Ishikawa (cell line): ENCODE measurements at regions not wholly inside any gene's neighbourhood (a gene's known extent, or its start where the extent isn't known, plus 50 kb on each side); places are given as distances from the start of the nearest gene placed in this dataset.
A peak's percentile ranks its signal among the peaks of the same experiment; 100 is the strongest.

ENCODE experiments used
- CEBPB ChIP-seq: IDR thresholded peaks from 2 replicates; pipeline ENCODE4 v1.6.1; 2012
- CREB1 ChIP-seq: IDR thresholded peaks from 2 replicates; pipeline ENCODE4 v1.6.1; 2012; ENCODE audit warnings: low read depth
- EGR1 ChIP-seq: IDR thresholded peaks from 2 replicates; pipeline ENCODE4 v1.6.1; 2012
- EP300 ChIP-seq: IDR thresholded peaks from 2 replicates; pipeline ENCODE4 v1.6.1; 2012; ENCODE audit warnings: borderline replicate concordance
- FOXM1 ChIP-seq: IDR thresholded peaks from 2 replicates; pipeline ENCODE4 v1.6.1; 2012; ENCODE audit warnings: low read depth, borderline replicate concordance
- MAX ChIP-seq: IDR thresholded peaks from 2 replicates; pipeline ENCODE4 v1.6.1; 2012
- NFIC ChIP-seq: IDR thresholded peaks from 2 replicates; pipeline ENCODE4 v1.6.1; 2012
- RAD21 ChIP-seq: IDR thresholded peaks from 2 replicates; pipeline ENCODE4 v1.6.1; 2012; ENCODE audit warnings: low read depth
- TAF1 ChIP-seq: IDR thresholded peaks from 2 replicates; pipeline ENCODE4 v1.6.1; 2012; ENCODE audit warnings: low read depth, mild to moderate bottlenecking
- TCF12 ChIP-seq: IDR thresholded peaks from 2 replicates; pipeline ENCODE4 v1.6.1; 2012; ENCODE audit warnings: low read depth
- TEAD4 ChIP-seq: IDR thresholded peaks from 2 replicates; pipeline ENCODE4 v1.6.1; 2012
- USF1 ChIP-seq: IDR thresholded peaks from 2 replicates; pipeline ENCODE4 v1.6.1; 2012
- YY1 ChIP-seq: IDR thresholded peaks from 2 replicates; pipeline ENCODE4 v1.6.1; 2012; ENCODE audit warnings: low read depth
- ZBTB7A ChIP-seq: IDR thresholded peaks from 2 replicates; pipeline ENCODE4 v1.6.1; 2012; ENCODE audit warnings: low read depth
- TF ChIP-seq, protein P1 (sequence below): IDR thresholded peaks from 2 replicates; pipeline ENCODE4 v1.6.1; 2012; ENCODE audit warnings: low read depth, mild to moderate bottlenecking

GRCh38 chr13:73254827-73255226 lies 196.0 kb downstream of the KLF5 start:
- TF ChIP-seq USF1 = no peak
- no peak for TF ChIP-seq CEBPB
- no peak for TF ChIP-seq EP300
- no peak for TF ChIP-seq TCF12
- TF ChIP-seq CREB1 = no peak
- no peak for TF ChIP-seq TAF1
- no peak for TF ChIP-seq TEAD4
- no peak for TF ChIP-seq FOXM1

GRCh38 chr13:73251626-73252265 lies 192.9 kb downstream of the KLF5 start:
- TF ChIP-seq EGR1 = no peak
- no peak for TF ChIP-seq YY1
- no peak for TF ChIP-seq CEBPB
- no peak for TF ChIP-seq FOXM1
- no peak for TF ChIP-seq TAF1
- no peak for TF ChIP-seq TEAD4
- no peak for TF ChIP-seq MAX

DNA sequence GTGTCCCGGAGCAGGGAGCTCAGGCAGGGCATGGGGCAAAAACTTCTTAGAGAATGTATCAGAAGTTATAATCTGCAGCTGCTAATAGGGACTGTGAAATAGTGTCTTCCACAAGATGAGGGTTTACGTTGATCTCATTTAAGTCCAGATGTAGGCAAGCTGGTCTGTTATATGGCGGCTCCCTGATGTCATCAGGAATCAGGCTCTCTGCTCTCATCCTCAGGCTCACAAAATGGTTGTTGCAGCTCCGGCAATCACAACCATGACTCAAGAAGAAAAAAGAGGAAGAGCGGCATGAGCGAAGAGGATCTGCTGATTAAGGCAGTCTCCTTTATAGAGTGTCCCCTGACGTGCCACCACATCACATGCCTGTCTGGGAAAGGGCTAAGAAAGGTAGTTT lies 191.3 kb downstream of the KLF5 start:
- TF ChIP-seq TCF12 (no peak), ZBTB7A (no peak), CREB1 (no peak), RAD21 (no peak), TAF1 (no peak)

DNA sequence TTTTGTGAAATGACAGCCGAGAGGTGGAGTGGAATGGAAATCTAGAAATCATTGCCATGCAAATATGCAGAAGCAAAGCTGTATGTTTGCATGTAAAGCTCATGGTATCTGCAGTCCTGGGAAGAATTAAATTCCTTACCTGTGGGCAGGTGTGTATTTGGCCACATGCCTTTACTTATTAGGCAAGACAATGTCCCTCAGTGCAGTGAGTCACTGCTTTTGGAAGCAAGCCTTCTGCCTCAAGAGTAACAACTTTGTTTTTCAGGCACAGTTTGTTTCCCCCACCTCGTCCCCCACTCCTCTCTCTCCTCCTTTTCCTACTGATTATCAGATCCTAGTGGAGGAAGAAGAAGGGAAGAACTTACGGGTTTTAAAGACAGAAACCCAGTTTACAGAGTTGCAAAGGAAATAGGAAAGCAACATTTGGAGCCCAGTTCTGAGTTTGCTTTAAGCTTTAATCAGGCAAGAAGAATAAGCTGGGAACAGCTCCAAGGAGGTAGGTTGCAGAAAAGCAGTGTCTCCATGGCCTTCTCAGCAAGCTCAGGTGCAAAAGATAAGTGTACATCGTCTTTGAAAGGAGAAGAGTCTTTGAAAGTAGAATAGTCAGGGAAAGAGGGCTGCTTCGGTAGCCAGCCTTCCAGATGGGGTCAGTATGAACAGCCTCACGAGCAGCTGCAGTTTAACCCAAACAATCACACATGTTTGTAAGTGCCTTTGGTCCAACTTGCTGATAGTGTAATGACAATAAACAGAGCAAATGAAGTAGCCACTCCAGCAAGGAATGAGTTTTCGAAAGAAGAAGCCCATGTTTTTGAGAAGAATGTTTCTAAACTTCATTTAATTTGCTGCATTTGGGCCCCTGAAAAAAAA lies 190.1 kb downstream of the KLF5 start:
- TF ChIP-seq TAF1 (no peak), EGR1 (no peak), NFIC (peak; percentile 91), RAD21 (no peak; the same call in 1 of the 2 replicates), YY1 (no peak), EP300 (peak; percentile 81), CREB1 (no peak), ZBTB7A (no peak), TCF12 (peak; percentile 85), FOXM1 (peak; percentile 66), CEBPB (peak; percentile 88), TEAD4 (peak; percentile 85), MAX (peak; percentile 64), USF1 (no peak)
- TF ChIP-seq, protein P1, sequence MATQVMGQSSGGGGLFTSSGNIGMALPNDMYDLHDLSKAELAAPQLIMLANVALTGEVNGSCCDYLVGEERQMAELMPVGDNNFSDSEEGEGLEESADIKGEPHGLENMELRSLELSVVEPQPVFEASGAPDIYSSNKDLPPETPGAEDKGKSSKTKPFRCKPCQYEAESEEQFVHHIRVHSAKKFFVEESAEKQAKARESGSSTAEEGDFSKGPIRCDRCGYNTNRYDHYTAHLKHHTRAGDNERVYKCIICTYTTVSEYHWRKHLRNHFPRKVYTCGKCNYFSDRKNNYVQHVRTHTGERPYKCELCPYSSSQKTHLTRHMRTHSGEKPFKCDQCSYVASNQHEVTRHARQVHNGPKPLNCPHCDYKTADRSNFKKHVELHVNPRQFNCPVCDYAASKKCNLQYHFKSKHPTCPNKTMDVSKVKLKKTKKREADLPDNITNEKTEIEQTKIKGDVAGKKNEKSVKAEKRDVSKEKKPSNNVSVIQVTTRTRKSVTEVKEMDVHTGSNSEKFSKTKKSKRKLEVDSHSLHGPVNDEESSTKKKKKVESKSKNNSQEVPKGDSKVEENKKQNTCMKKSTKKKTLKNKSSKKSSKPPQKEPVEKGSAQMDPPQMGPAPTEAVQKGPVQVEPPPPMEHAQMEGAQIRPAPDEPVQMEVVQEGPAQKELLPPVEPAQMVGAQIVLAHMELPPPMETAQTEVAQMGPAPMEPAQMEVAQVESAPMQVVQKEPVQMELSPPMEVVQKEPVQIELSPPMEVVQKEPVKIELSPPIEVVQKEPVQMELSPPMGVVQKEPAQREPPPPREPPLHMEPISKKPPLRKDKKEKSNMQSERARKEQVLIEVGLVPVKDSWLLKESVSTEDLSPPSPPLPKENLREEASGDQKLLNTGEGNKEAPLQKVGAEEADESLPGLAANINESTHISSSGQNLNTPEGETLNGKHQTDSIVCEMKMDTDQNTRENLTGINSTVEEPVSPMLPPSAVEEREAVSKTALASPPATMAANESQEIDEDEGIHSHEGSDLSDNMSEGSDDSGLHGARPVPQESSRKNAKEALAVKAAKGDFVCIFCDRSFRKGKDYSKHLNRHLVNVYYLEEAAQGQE = no peak

- TF ChIP-seq RAD21 = no peak
- no peak for TF ChIP-seq CEBPB
- no peak for TF ChIP-seq TEAD4
- no peak for TF ChIP-seq USF1
- no peak for TF ChIP-seq EP300
- TF ChIP-seq EGR1 = no peak
- no peak for TF ChIP-seq ZBTB7A
- TF ChIP-seq, protein P1 = no peak
These were observed 189.3 kb downstream of the KLF5 start for GRCh38 chr13:73248154-73248553.
